Smooth muscle cell (in vitro differentiated cells): ENCODE measurements at regions not wholly inside any gene's neighbourhood (a gene's known extent, or its start where the extent isn't known, plus 50 kb on each side); places are given as distances from the start of the nearest gene placed in this dataset.

Experiments used
- DNase-seq: peaks from one replicate; lab custom pipeline; 2025; ENCODE audit not compliant: unreplicated experiment; lab: John Stamatoyannopoulos, UW
- H2AFZ ChIP-seq: fragments of 200-600 bp; sonication (generic); 2 replicates; pipeline ENCODE4 v1.6.0; 2016; ENCODE audit warnings: antibody characterized with exemption, low read depth, mild to moderate bottlenecking
- H3F3A ChIP-seq: fragments of 200-600 bp; sonication (generic); 2 replicates; pipeline ENCODE4 v1.6.0; 2017; ENCODE audit warnings: antibody characterized with exemption, low read depth
- H3K27ac ChIP-seq: fragments of 200-600 bp; sonication (generic); 2 replicates; pipeline ENCODE4 v1.5.1; 2016; ENCODE audit warnings: low read depth, mild to moderate bottlenecking
- H3K27me3 ChIP-seq: fragments of 200-600 bp; sonication (generic); 2 replicates; pipeline ENCODE4 v1.6.1; 2016; ENCODE audit warnings: low read depth, mild to moderate bottlenecking
- H3K36me3 ChIP-seq: fragments of 200-600 bp; sonication (generic); 2 replicates; pipeline ENCODE4 v1.5.1; 2016; ENCODE audit warnings: low read depth
- H3K4me1 ChIP-seq: fragments of 200-600 bp; sonication (generic); 2 replicates; pipeline ENCODE4 v1.5.1; 2016; ENCODE audit warnings: low read depth
- H3K4me2 ChIP-seq: fragments of 200-600 bp; sonication (generic); 2 replicates; pipeline ENCODE4 v1.6.0; 2016; ENCODE audit warnings: mild to moderate bottlenecking
- H3K4me3 ChIP-seq: fragments of 200-600 bp; sonication (generic); 2 replicates; pipeline ENCODE4 v1.5.1; 2016; ENCODE audit warnings: mild to moderate bottlenecking
- H3K79me2 ChIP-seq: fragments of 200-600 bp; sonication (generic); 2 replicates; pipeline ENCODE4 v1.6.0; 2016; ENCODE audit warnings: low read depth, mild to moderate bottlenecking
- H3K9ac ChIP-seq: fragments of 200-600 bp; sonication (generic); 2 replicates; pipeline ENCODE4 v1.6.0; 2016; ENCODE audit warnings: low read depth
- H3K9me3 ChIP-seq: fragments of 200-600 bp; sonication (generic); replicated peaks from 2 replicates; pipeline ENCODE4 v1.5.1; 2016; ENCODE audit warnings: low read depth
- H4K20me1 ChIP-seq: fragments of 200-600 bp; sonication (generic); 2 replicates; pipeline ENCODE4 v1.6.0; 2016; ENCODE audit warnings: low read depth
- WGBS: methylation state at CpG from one replicate; pipeline ENCODE4 v1.1.7; 2016; ENCODE audit warnings: low lambda C conversion rate; 5-methylcytosine and 5-hydroxymethylcytosine counted together
- TF ChIP-seq, protein P1 (sequence below): fragments of 200-600 bp; sonication (generic); IDR thresholded peaks from 2 replicates; pipeline ENCODE4 v1.5.1; 2017; ENCODE audit warnings: borderline replicate concordance, mild to moderate bottlenecking, antibody characterized with exemption; ENCODE audit not compliant: insufficient read depth, poor library complexity, severe bottlenecking

DNA sequence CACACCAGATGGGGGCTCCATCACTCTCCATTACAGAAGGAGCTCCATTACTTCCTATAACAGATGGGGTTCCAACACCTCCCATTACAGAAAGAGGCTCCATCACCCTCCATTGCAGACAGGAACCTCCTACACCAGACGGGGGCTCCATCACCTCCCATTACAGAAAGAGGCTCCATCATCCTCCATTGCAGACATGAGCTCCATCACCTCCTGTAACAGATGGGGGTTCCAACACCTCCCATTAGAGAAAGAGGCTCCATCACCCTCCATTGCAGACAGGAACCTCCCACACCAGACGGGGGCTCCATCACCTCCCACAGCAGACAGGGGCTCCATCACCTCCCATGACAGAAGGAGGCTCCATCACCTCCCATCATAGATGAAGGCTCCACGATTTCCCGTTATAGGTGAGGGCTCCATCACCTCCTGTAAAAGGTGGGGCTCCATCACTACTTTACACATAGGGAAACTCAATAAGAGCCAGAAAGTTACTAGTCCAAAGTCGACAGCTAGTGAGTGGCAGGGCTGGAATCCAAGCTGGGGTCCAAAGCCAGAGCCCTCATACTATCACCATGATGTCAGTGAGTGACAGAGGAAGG is 224.8 kb downstream of the RBFOX3 start:
- no peak overlapping the region for H3K9ac ChIP-seq
- H3K4me1 ChIP-seq: no peaks in the 10 kb centered on the region
- no peaks in the 10 kb centered on the region for H3F3A ChIP-seq
- H4K20me1 ChIP-seq: no peaks in the 10 kb centered on the region
- H3K36me3 ChIP-seq: no peaks in the 10 kb centered on the region
- H2AFZ ChIP-seq: no peak overlapping the region
- H3K4me3 ChIP-seq: no peak overlapping the region
- 92% methylated on average over 5 of the region's 5 CpGs for WGBS
- H3K9me3 ChIP-seq: no peaks in the 10 kb centered on the region
- no peak for DNase-seq
- TF ChIP-seq, protein P1, sequence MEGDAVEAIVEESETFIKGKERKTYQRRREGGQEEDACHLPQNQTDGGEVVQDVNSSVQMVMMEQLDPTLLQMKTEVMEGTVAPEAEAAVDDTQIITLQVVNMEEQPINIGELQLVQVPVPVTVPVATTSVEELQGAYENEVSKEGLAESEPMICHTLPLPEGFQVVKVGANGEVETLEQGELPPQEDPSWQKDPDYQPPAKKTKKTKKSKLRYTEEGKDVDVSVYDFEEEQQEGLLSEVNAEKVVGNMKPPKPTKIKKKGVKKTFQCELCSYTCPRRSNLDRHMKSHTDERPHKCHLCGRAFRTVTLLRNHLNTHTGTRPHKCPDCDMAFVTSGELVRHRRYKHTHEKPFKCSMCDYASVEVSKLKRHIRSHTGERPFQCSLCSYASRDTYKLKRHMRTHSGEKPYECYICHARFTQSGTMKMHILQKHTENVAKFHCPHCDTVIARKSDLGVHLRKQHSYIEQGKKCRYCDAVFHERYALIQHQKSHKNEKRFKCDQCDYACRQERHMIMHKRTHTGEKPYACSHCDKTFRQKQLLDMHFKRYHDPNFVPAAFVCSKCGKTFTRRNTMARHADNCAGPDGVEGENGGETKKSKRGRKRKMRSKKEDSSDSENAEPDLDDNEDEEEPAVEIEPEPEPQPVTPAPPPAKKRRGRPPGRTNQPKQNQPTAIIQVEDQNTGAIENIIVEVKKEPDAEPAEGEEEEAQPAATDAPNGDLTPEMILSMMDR: no peak
- H3K27me3 ChIP-seq: peaks cover 30% of the 10 kb centered on the region
- no peaks in the 10 kb centered on the region for H3K79me2 ChIP-seq
- H3K27ac ChIP-seq: no peak overlapping the region
- no peak overlapping the region for H3K4me2 ChIP-seq

GRCh38 chr17:79382313-79382712 is 228.5 kb downstream of the RBFOX3 start:
- H2AFZ ChIP-seq: no peak overlapping the region
- H3K79me2 ChIP-seq: no peaks in the 10 kb centered on the region
- H3K9ac ChIP-seq: no peak overlapping the region
- DNase-seq: no peak
- no peaks in the 10 kb centered on the region for H3K36me3 ChIP-seq
- peaks cover 27% of the 10 kb centered on the region for H3K27me3 ChIP-seq
- H3K4me3 ChIP-seq: no peak overlapping the region
- H3F3A ChIP-seq: no peaks in the 10 kb centered on the region
- H3K9me3 ChIP-seq: no peaks in the 10 kb centered on the region
- TF ChIP-seq, protein P1: no peak
- no peaks in the 10 kb centered on the region for H3K4me1 ChIP-seq
- H3K4me2 ChIP-seq: no peak overlapping the region
- no peak overlapping the region for H3K27ac ChIP-seq
- WGBS: 87% methylated on average over 9 of the region's 9 CpGs
- no peaks in the 10 kb centered on the region for H4K20me1 ChIP-seq

DNA sequence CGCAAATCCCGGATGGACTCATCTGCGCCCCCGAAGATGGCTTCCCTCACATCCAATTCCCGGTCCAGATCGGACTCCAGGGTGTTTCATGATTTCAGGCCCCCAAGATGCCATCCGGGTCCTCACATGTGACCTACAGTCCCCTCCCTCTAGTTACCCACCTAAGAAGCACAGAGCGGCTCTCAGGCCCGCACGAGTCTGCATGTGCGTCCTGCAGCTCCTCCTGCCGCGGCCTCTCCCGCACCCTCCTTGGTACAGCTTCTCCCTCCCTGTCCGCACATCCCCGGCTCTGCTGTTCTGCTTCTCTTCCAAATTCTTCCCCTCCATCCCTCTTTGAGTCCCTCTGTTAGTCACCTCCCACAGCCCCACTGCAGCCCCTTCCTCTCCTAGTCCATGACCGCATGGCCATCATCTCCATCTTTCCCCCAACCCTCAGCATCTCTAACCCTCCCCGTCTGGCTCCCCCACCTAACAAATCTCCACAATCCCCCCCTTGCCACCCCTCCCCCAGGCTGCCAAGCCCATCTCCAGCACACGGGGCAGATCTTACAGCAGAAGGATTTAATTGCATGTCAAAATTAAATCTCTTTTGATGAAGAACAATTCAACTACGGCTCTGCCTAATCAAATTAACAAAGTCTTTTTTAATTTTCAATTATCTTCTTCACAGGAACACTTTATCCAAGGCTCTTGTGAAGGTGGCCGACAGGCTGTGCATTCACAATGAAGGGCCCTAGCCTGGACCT is 231.0 kb downstream of the RBFOX3 start:
- TF ChIP-seq, protein P1: no peak
- Histone ChIP-seq H3K36me3 (no peaks in the 10 kb centered on the region), H3K27me3 (peaks cover 40% of the 10 kb centered on the region), H3K4me3 (no peak overlapping the region), H3K79me2 (no peaks in the 10 kb centered on the region), H3K4me2 (no peak overlapping the region), H3K27ac (no peak overlapping the region), H3K4me1 (no peaks in the 10 kb centered on the region), H4K20me1 (no peaks in the 10 kb centered on the region), H3K9ac (no peak overlapping the region), H3F3A (no peaks in the 10 kb centered on the region), H2AFZ (no peak overlapping the region), H3K9me3 (no peaks in the 10 kb centered on the region)
- no peak for DNase-seq
- 84% methylated on average over 20 of the region's 21 CpGs for WGBS

DNA sequence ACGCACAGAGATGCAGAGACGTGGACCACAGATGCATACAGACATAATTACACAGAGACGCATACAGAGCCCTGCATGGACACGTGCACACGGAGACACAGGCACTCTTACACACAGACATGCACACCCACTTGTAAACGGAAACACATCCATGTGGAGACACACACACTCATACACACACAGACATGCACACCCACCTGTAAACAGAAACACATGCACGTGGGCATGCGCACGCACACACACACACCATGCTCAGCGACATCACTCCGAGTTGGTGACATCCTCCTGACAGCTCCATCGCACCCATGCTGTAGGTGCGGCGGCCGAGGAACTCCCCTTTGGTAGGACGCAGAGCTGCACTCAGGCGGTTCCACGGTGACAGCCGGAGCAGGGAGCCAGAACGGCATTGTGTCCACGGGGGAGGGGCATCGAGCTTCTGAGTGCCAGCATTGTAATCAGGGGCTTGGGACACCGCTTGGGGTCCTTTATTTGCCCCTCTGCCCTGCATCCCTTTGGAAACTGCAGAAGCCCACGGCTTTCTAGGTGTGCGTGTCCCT is 233.5 kb downstream of the RBFOX3 start:
- no peak for DNase-seq
- 81% methylated on average over 25 of the region's 25 CpGs for WGBS
- Histone ChIP-seq H3K9me3 (no peaks in the 10 kb centered on the region), H3F3A (no peaks in the 10 kb centered on the region), H3K36me3 (no peaks in the 10 kb centered on the region), H3K4me3 (no peak overlapping the region), H3K27ac (no peak overlapping the region), H3K27me3 (peaks cover 46% of the 10 kb centered on the region), H3K79me2 (no peaks in the 10 kb centered on the region), H3K4me1 (no peaks in the 10 kb centered on the region), H3K9ac (no peak overlapping the region), H2AFZ (no peak overlapping the region), H3K4me2 (no peak overlapping the region), H4K20me1 (no peaks in the 10 kb centered on the region)
- TF ChIP-seq, protein P1: no peak
